DOHH2 (cell line): ENCODE measurements at regions not wholly inside any gene's neighbourhood (a gene's known extent, or its start where the extent isn't known, plus 50 kb on each side); places are given as distances from the start of the nearest gene placed in this dataset.

Source experiments
- H3F3A ChIP-seq: fragments of 200-600 bp; sonication (generic), shearing (Covaris generic); 2 replicates; pipeline ENCODE4 v1.6.0; 2016; ENCODE audit warnings: antibody characterized with exemption, mild to moderate bottlenecking; ENCODE audit not compliant: control insufficient read depth, insufficient read depth
- H3K27ac ChIP-seq: fragments of 200-600 bp; sonication (generic); 2 replicates; pipeline ENCODE4 v1.5.1; 2014; ENCODE audit warnings: low read depth, mild to moderate bottlenecking, low read length, moderate library complexity
- H3K27me3 ChIP-seq: fragments of 200-600 bp; sonication (generic); 2 replicates; pipeline ENCODE4 v1.6.1; 2014; ENCODE audit warnings: mild to moderate bottlenecking, low read length, mixed read lengths; ENCODE audit not compliant: control insufficient read depth
- H3K36me3 ChIP-seq: fragments of 200-600 bp; sonication (generic); 2 replicates; pipeline ENCODE4 v1.6.1; 2014; ENCODE audit warnings: mild to moderate bottlenecking, low read length, moderate library complexity, mixed read lengths; ENCODE audit not compliant: control insufficient read depth
- H3K4me1 ChIP-seq: fragments of 200-600 bp; sonication (generic); 2 replicates; pipeline ENCODE4 v1.6.1; 2014; ENCODE audit warnings: mild to moderate bottlenecking, low read length, mixed read lengths; ENCODE audit not compliant: control insufficient read depth
- H3K4me2 ChIP-seq: fragments of 200-600 bp; sonication (generic); 2 replicates; pipeline ENCODE4 v1.6.0; 2014; ENCODE audit warnings: mild to moderate bottlenecking, low read length, moderate library complexity
- H3K4me3 ChIP-seq: fragments of 200-600 bp; sonication (generic); 2 replicates; pipeline ENCODE4 v1.5.1; 2014; ENCODE audit warnings: mild to moderate bottlenecking, low read length, mixed read lengths
- H3K79me2 ChIP-seq: fragments of 200-600 bp; sonication (generic); 2 replicates; pipeline ENCODE4 v1.6.1; 2014; ENCODE audit warnings: mild to moderate bottlenecking, low read length, mixed read lengths; ENCODE audit not compliant: control insufficient read depth
- H3K9me2 ChIP-seq: fragments of 200-600 bp; sonication (generic); replicated peaks from 2 replicates; pipeline ENCODE4 v1.6.1; 2014; ENCODE audit warnings: mild to moderate bottlenecking, low read length, mixed read lengths; ENCODE audit not compliant: control insufficient read depth
- H3K9me3 ChIP-seq: fragments of 200-600 bp; sonication (generic); 2 replicates; pipeline ENCODE4 v1.6.1; 2014; ENCODE audit warnings: antibody characterized with exemption, low read length, mixed read lengths; ENCODE audit not compliant: control insufficient read depth, insufficient read depth
- H4K20me1 ChIP-seq: fragments of 200-600 bp; sonication (generic); 2 replicates; pipeline ENCODE4 v1.6.0; 2014; ENCODE audit warnings: low read depth, mild to moderate bottlenecking, antibody characterized with exemption, low read length, moderate library complexity; ENCODE audit not compliant: control insufficient read depth, insufficient read depth
- EZH2phosphoT487 ChIP-seq: fragments of 200-600 bp; sonication (generic); IDR thresholded peaks from 2 replicates; pipeline ENCODE4 v1.6.1; 2017; ENCODE audit warnings: borderline replicate concordance, mild to moderate bottlenecking, antibody characterized with exemption, low read length, moderate library complexity, mixed read lengths
- TF ChIP-seq, protein P1 (sequence below): fragments of 200-600 bp; sonication (generic); IDR thresholded peaks from one replicate; pipeline ENCODE4 v1.5.1; 2014; ENCODE audit warnings: antibody characterized with exemption, mild to moderate bottlenecking, low read depth, low read length; ENCODE audit not compliant: poor library complexity, severe bottlenecking

DNA sequence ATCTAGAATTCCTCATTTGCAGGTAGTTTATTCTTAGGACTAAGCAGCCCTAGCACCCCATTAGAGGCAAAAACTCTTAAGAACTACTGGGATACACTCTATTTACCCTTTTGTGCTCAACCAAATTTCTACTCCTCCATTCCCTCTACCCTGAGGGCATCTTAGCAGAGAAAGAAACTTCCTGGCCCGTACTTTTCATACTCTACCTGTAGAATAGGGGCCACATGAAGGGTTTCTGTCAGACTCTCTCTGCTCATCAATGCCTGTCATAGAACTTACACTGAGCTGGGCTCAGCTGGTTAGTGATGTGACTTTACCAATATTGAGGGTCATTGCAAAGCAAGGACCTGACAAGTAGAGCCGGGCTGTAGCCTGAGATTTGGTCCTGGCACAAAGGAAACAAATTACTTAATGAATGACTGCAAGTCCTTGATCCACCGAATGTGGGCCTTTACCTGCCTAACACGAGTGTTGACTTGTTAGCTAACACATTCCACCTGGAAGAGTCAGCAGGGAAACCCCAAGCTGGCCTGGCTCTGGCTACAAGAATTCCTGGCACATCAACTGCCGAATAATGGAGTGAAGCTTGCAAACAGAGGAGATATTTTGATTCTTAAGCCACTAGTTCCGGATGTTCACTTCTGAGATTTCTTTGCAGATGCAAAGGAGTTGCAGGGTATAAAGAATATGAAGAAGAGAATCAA, 280.5 kb upstream of the JAG1 start:
- Histone ChIP-seq H3K27me3 (no peaks in the 10 kb centered on the region), H3F3A (no peaks in the 10 kb centered on the region), H4K20me1 (no peaks in the 10 kb centered on the region), H3K36me3 (no peaks in the 10 kb centered on the region), H3K9me3 (no peaks in the 10 kb centered on the region), H3K79me2 (no peaks in the 10 kb centered on the region), H3K4me3 (no peak overlapping the region), H3K27ac (no peak overlapping the region), H3K4me1 (no peaks in the 10 kb centered on the region), H3K9me2 (no peaks in the 10 kb centered on the region), H3K4me2 (no peak overlapping the region)
- TF ChIP-seq, protein P1, sequence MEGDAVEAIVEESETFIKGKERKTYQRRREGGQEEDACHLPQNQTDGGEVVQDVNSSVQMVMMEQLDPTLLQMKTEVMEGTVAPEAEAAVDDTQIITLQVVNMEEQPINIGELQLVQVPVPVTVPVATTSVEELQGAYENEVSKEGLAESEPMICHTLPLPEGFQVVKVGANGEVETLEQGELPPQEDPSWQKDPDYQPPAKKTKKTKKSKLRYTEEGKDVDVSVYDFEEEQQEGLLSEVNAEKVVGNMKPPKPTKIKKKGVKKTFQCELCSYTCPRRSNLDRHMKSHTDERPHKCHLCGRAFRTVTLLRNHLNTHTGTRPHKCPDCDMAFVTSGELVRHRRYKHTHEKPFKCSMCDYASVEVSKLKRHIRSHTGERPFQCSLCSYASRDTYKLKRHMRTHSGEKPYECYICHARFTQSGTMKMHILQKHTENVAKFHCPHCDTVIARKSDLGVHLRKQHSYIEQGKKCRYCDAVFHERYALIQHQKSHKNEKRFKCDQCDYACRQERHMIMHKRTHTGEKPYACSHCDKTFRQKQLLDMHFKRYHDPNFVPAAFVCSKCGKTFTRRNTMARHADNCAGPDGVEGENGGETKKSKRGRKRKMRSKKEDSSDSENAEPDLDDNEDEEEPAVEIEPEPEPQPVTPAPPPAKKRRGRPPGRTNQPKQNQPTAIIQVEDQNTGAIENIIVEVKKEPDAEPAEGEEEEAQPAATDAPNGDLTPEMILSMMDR, result no peak
- no peak for TF ChIP-seq EZH2phosphoT487

DNA sequence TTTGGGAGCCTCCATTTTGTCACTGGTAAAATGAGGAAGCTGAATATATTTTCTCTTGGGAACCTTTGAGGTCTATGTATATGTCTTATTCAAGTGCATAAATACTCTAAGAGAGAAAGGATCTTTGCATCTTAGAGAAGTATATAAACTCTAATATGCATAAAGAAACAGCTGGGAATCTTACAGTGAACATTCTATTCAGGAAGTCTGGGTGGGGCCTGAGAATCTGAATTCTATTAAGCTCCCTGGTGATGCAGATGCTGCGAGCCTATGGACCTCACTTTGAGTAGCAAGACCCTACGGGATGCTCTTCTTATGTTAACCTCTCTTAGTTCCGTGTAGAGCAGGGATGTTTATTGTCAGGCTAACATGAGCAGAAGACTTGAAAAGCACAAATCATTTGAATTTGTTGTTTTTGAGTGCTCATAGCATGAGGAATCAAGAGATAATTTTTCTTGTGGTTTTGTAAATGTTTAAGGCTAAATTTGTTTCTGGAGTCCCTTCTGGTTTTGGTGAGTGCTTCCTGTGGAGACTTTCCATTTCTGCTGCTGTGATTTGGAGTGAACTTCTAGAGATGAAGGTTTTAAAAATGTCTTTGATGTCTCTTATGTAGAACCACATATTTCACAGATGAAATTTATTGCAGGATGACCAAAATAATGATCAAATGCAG, 281.2 kb upstream of the JAG1 start:
- H3K27ac ChIP-seq, result no peak overlapping the region
- H3K4me3 ChIP-seq, result no peak overlapping the region
- H3K4me1 ChIP-seq, result no peaks in the 10 kb centered on the region
- H3K27me3 ChIP-seq, result no peaks in the 10 kb centered on the region
- no peak overlapping the region for H3K4me2 ChIP-seq
- no peaks in the 10 kb centered on the region for H3F3A ChIP-seq
- no peaks in the 10 kb centered on the region for H3K36me3 ChIP-seq
- H3K9me3 ChIP-seq, result no peaks in the 10 kb centered on the region
- H4K20me1 ChIP-seq, result no peaks in the 10 kb centered on the region
- TF ChIP-seq, protein P1, result no peak
- TF ChIP-seq EZH2phosphoT487, result no peak
- H3K9me2 ChIP-seq, result no peaks in the 10 kb centered on the region
- H3K79me2 ChIP-seq, result no peaks in the 10 kb centered on the region

DNA sequence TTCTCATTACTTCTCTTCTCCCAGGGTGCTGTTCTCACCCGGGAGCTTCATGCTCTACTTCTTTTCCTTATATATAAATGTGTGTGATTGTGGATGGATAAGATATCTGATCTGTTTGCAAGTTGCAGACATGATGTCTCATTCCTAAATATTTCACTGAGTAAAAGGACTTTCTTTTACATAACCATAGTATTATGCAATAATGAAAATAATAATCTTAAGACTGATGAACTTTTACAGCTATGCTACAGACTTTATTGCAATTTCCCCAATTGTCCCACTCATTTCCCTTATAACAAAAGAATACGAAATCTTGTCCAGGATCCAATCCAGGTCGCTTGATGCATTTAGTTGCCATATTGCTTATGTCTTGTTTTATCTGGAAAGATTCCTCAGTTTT, 284.5 kb upstream of the JAG1 start:
- no peaks in the 10 kb centered on the region for H3K9me2 ChIP-seq
- H3K36me3 ChIP-seq, result no peaks in the 10 kb centered on the region
- TF ChIP-seq EZH2phosphoT487, result no peak
- TF ChIP-seq, protein P1, result no peak
- no peaks in the 10 kb centered on the region for H3K27me3 ChIP-seq
- H3K9me3 ChIP-seq, result no peaks in the 10 kb centered on the region
- H3F3A ChIP-seq, result no peaks in the 10 kb centered on the region
- H3K27ac ChIP-seq, result no peak overlapping the region
- no peaks in the 10 kb centered on the region for H3K79me2 ChIP-seq
- no peak overlapping the region for H3K4me3 ChIP-seq
- H3K4me2 ChIP-seq, result no peak overlapping the region
- H4K20me1 ChIP-seq, result no peaks in the 10 kb centered on the region
- no peaks in the 10 kb centered on the region for H3K4me1 ChIP-seq
